Coronary artery (tissue), 2 donors: ENCODE measurements at regions not wholly inside any gene's neighbourhood (a gene's known extent, or its start where the extent isn't known, plus 50 kb on each side); places are given as distances from the start of the nearest gene placed in this dataset.

Experiments used
- DNase-seq: peaks from one replicate; pipeline ENCODE4 v3.0.0-alpha.2; 2017; ENCODE audit warnings: low spot score
- H3K27ac ChIP-seq, 2 donors: fragments of 200-600 bp; sonication (generic); one replicate each; pipeline ENCODE4 v1.5.1; 2016 to 2019
- H3K4me3 ChIP-seq: fragments of 200-600 bp; sonication (generic); 2 replicates; pipeline ENCODE4 v1.5.1; 2016; ENCODE audit warnings: mild to moderate bottlenecking, moderate library complexity
- CTCF ChIP-seq: fragments of 200-600 bp; sonication (generic); IDR thresholded peaks from one replicate; pipeline ENCODE4 v1.5.1; 2019; ENCODE audit warnings: antibody characterized with exemption

GRCh38 chr3:86748015-86748414 is 242.9 kb downstream of the VGLL3 start:
- TF ChIP-seq CTCF = no peak
- Histone ChIP-seq H3K4me3 (no peak overlapping the region), H3K27ac (no peak overlapping the region)
- DNase-seq = no peak

- no peak for DNase-seq
- no peak for TF ChIP-seq CTCF
- H3K27ac ChIP-seq = no peak overlapping the region
- H3K4me3 ChIP-seq = no peak overlapping the region
Measured at GRCh38 chr3:86744051-86744450, 246.9 kb downstream of the VGLL3 start.

GRCh38 chr3:86743233-86743632 is 247.7 kb downstream of the VGLL3 start:
- no peak for DNase-seq
- Histone ChIP-seq H3K4me3 (no peak overlapping the region), H3K27ac (no peak overlapping the region)
- TF ChIP-seq CTCF = no peak

- no peak for TF ChIP-seq CTCF
- H3K27ac ChIP-seq = no peak overlapping the region
- no peak for DNase-seq
- H3K4me3 ChIP-seq = no peak overlapping the region
Measured at GRCh38 chr3:86740751-86741150, 250.2 kb downstream of the VGLL3 start.

- H3K27ac ChIP-seq = no peak overlapping the region
- no peak for TF ChIP-seq CTCF
- H3K4me3 ChIP-seq = no peak overlapping the region
- DNase-seq = no peak
Measured at GRCh38 chr3:86739244-86739643, 251.7 kb downstream of the VGLL3 start.

- TF ChIP-seq CTCF = no peak
- Histone ChIP-seq H3K4me3 (no peak overlapping the region), H3K27ac (no peak overlapping the region)
- DNase-seq = no peak
Measured at GRCh38 chr3:86738684-86739083, 252.3 kb downstream of the VGLL3 start.

GRCh38 chr3:86737517-86737916 is 253.4 kb downstream of the VGLL3 start:
- no peak for TF ChIP-seq CTCF
- Histone ChIP-seq H3K4me3 (no peak overlapping the region), H3K27ac (no peak overlapping the region)
- no peak for DNase-seq
